ENCODE measurements at regions not wholly inside any gene's neighbourhood (a gene's known extent, or its start where the extent isn't known, plus 50 kb on each side); places are given as distances from the start of the nearest gene placed in this dataset.
A peak's percentile ranks its signal among the peaks of the same experiment; 100 is the strongest.

DNA sequence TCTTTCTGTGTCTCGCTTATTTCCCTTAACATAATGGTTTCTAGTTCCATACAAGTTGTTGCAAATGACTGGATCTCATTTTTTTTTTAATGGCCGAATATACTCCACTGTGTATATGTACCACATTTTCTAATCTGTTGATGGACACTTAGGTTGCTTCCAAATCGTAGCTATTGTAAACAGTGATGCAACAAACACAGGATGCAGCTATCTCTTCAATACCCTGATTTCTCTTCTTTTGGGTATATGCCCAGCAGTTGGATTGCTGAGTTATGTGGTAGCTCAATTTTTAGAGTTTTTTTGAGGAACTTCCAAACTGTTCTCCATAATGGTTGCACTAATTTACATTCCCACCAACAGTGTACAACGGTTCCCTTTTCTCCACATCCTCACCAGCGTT is 100.4 kb upstream of the CHORDC1 start:
- no peaks in the 10 kb centered on the region for H3K79me2 ChIP-seq (ENCODE audit: low read length)
- no peak overlapping the region for H3K9ac ChIP-seq (ENCODE audit: low read length)
- no peak overlapping the region for H3K4me2 ChIP-seq (ENCODE audit: low read length)
- no peaks in the 10 kb centered on the region for H3K36me3 ChIP-seq (replicated peaks; ENCODE audit: low read depth, low read length)
- H2AFZ ChIP-seq (ENCODE audit: low read depth, low read length): no peak overlapping the region
- H3K27me3 ChIP-seq (ENCODE audit: low read depth, low read length): no peaks in the 10 kb centered on the region
- H3K4me3 ChIP-seq (ENCODE audit: low read length): no peak overlapping the region
- no peak overlapping the region for H3K27ac ChIP-seq (ENCODE audit: low read length)
- H3K4me1 ChIP-seq (ENCODE audit: low read length): peaks cover 10% of the 10 kb centered on the region; the same call in 1 of the 2 replicates
- H4K20me1 ChIP-seq (ENCODE audit: insufficient read depth, low read length): no peaks in the 10 kb centered on the region
- H3K9me3 ChIP-seq (ENCODE audit: insufficient read depth, low read length): no peaks in the 10 kb centered on the region; the same call in 1 of the 2 replicates
- TF ChIP-seq, protein P1, sequence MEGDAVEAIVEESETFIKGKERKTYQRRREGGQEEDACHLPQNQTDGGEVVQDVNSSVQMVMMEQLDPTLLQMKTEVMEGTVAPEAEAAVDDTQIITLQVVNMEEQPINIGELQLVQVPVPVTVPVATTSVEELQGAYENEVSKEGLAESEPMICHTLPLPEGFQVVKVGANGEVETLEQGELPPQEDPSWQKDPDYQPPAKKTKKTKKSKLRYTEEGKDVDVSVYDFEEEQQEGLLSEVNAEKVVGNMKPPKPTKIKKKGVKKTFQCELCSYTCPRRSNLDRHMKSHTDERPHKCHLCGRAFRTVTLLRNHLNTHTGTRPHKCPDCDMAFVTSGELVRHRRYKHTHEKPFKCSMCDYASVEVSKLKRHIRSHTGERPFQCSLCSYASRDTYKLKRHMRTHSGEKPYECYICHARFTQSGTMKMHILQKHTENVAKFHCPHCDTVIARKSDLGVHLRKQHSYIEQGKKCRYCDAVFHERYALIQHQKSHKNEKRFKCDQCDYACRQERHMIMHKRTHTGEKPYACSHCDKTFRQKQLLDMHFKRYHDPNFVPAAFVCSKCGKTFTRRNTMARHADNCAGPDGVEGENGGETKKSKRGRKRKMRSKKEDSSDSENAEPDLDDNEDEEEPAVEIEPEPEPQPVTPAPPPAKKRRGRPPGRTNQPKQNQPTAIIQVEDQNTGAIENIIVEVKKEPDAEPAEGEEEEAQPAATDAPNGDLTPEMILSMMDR (IDR thresholded peaks at IDR 0.05; ENCODE audit: low read depth, low read length): no peak
- TF ChIP-seq EZH2phosphoT487 (IDR thresholded peaks at IDR 0.05; ENCODE audit: low read depth): no peak

DNA sequence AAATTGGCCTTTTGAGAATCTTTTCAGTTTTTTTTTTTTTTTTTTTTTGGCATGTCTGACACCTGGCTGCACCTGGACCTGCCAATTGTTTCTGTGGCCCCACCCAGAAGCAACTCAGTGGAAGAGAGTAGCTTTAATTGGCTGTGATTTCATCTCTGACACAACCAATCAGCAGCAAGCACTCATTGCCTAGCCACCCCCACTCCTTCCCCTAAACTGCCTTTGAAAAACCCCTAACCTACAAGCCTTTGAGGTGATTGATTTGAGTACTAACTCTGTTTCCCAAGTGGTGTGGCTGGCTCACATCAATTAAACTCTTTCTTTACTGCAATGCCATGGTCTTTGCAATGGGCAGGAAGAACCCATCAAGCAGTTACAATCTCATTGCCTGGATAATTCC is 98.2 kb upstream of the CHORDC1 start:
- Histone ChIP-seq H3K27me3 (ENCODE audit: low read depth, low read length) (no peaks in the 10 kb centered on the region), H3K4me3 (ENCODE audit: low read length) (no peak overlapping the region), H4K20me1 (ENCODE audit: insufficient read depth, low read length) (no peaks in the 10 kb centered on the region), H3K27ac (ENCODE audit: low read length) (no peak overlapping the region), H2AFZ (ENCODE audit: low read depth, low read length) (no peak overlapping the region), H3K4me2 (ENCODE audit: low read length) (no peak overlapping the region), H3K36me3 (replicated peaks; ENCODE audit: low read depth, low read length) (no peaks in the 10 kb centered on the region), H3K4me1 (ENCODE audit: low read length) (peaks cover 5% of the 10 kb centered on the region; the same call in 1 of the 2 replicates), H3K9ac (ENCODE audit: low read length) (no peak overlapping the region), H3K79me2 (ENCODE audit: low read length) (no peaks in the 10 kb centered on the region), H3K9me3 (ENCODE audit: insufficient read depth, low read length) (no peaks in the 10 kb centered on the region)
- TF ChIP-seq EZH2phosphoT487 (IDR thresholded peaks at IDR 0.05; ENCODE audit: low read depth): no peak
- TF ChIP-seq, protein P1 (IDR thresholded peaks at IDR 0.05; ENCODE audit: low read depth, low read length): no peak

DNA sequence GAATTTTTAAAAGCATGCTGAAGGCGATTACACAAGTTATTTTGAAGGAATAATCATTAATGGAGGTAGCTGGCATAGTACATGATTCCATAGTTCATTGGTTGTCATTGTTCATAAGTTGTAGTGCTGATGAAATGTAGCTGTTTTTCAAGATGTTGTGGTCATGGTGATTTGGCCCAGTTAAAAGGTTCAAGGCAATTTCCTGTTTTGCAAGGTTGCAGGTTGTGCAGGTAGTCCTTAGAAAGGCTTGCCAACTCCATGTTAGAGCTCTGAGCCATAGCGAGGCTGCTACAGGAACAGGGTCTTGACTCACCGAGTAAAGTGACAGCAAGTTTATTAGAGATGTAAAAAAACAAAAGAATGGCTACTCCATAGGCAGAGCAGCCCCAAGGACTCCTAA is 95.8 kb upstream of the CHORDC1 start:
- no peak for TF ChIP-seq EZH2phosphoT487 (IDR thresholded peaks at IDR 0.05; ENCODE audit: low read depth)
- TF ChIP-seq, protein P1 (IDR thresholded peaks at IDR 0.05; ENCODE audit: low read depth, low read length): no peak
- H3K4me2 ChIP-seq (ENCODE audit: low read length): no peak overlapping the region
- H3K4me1 ChIP-seq (ENCODE audit: low read length): peaks cover 5% of the 10 kb centered on the region; the same call in 1 of the 2 replicates
- no peaks in the 10 kb centered on the region for H3K36me3 ChIP-seq (replicated peaks; ENCODE audit: low read depth, low read length)
- no peaks in the 10 kb centered on the region for H3K79me2 ChIP-seq (ENCODE audit: low read length)
- H3K27ac ChIP-seq (ENCODE audit: low read length): no peak overlapping the region
- H4K20me1 ChIP-seq (ENCODE audit: insufficient read depth, low read length): no peaks in the 10 kb centered on the region
- no peak overlapping the region for H3K9ac ChIP-seq (ENCODE audit: low read length)
- no peaks in the 10 kb centered on the region for H3K9me3 ChIP-seq (ENCODE audit: insufficient read depth, low read length)
- no peak overlapping the region for H2AFZ ChIP-seq (ENCODE audit: low read depth, low read length)
- no peaks in the 10 kb centered on the region for H3K27me3 ChIP-seq (ENCODE audit: low read depth, low read length)
- no peak overlapping the region for H3K4me3 ChIP-seq (ENCODE audit: low read length)

DNA sequence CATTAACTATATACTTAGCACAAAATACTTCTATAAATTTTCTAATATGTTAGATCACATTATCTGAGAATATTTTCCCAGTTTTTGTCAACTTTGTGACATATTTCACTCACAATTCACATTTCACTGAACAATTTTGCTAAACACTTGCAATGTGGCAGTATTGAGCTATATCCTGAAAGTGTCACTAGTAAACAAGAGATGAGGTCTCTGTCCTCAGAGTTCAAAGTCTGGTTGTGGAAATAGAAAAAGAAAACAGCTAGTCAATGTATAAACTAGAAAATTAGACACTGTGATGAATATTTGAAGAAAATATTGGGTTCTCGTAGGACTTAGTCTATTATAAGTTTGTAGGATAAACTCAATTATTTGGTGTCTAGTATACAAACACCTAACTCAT is 87.4 kb upstream of the CHORDC1 start:
- TF ChIP-seq, protein P1 (IDR thresholded peaks at IDR 0.05; ENCODE audit: low read depth, low read length): peak; percentile 34
- no peak for TF ChIP-seq EZH2phosphoT487 (IDR thresholded peaks at IDR 0.05; ENCODE audit: low read depth)
- no peaks in the 10 kb centered on the region for H3K79me2 ChIP-seq (ENCODE audit: low read length)
- no peaks in the 10 kb centered on the region for H3K36me3 ChIP-seq (replicated peaks; ENCODE audit: low read depth, low read length)

More for the DNA sequence above, 87.4 kb upstream of the CHORDC1 start:
- Histone ChIP-seq H3K9ac (ENCODE audit: low read length) (no peak overlapping the region), H3K4me2 (ENCODE audit: low read length) (no peak overlapping the region), H3K27ac (ENCODE audit: low read length) (no peak overlapping the region), H2AFZ (ENCODE audit: low read depth, low read length) (no peak overlapping the region), H3K4me3 (ENCODE audit: low read length) (no peak overlapping the region), H3K4me1 (ENCODE audit: low read length) (no peaks in the 10 kb centered on the region), H3K9me3 (ENCODE audit: insufficient read depth, low read length) (no peaks in the 10 kb centered on the region), H4K20me1 (ENCODE audit: insufficient read depth, low read length) (no peaks in the 10 kb centered on the region), H3K27me3 (ENCODE audit: low read depth, low read length) (no peaks in the 10 kb centered on the region)
